Mesenchymal stem cell (in vitro differentiated cells and primary cell): ENCODE measurements at regions not wholly inside any gene's neighbourhood (a gene's known extent, or its start where the extent isn't known, plus 50 kb on each side); places are given as distances from the start of the nearest gene placed in this dataset.

Experiments
- DNase-seq: peaks from one replicate; pipeline ENCODE4 v3.0.0-alpha.2; 2013
- H2AFZ ChIP-seq: one replicate; pipeline ENCODE4 v1.6.1; 2013; ENCODE audit warnings: low read depth, mild to moderate bottlenecking, control low read depth, inconsistent platforms, low read length, moderate library complexity
- H2AK5ac ChIP-seq: 2 replicates; pipeline ENCODE4 v1.6.1; 2013; ENCODE audit warnings: low read length, moderate library complexity, mild to moderate bottlenecking, inconsistent platforms; ENCODE audit not compliant: severe bottlenecking
- H2BK120ac ChIP-seq: one replicate; pipeline ENCODE4 v1.6.1; 2013; ENCODE audit warnings: low read depth, mild to moderate bottlenecking, inconsistent platforms, low read length, moderate library complexity
- H2BK12ac ChIP-seq, 2 experiments: one replicate each; pipeline ENCODE4 v1.6.1; 2013; ENCODE audit warnings: inconsistent platforms in 2 of 2, low read length in 2 of 2, mild to moderate bottlenecking in 2 of 2, moderate library complexity in 2 of 2, control low read depth in 1 of 2
- H2BK15ac ChIP-seq: one replicate; pipeline ENCODE4 v1.6.1; 2013; ENCODE audit warnings: mild to moderate bottlenecking, low read depth, inconsistent platforms; ENCODE audit not compliant: poor library complexity, severe bottlenecking
- H2BK5ac ChIP-seq: 2 replicates; pipeline ENCODE4 v1.6.1; 2013; ENCODE audit warnings: low read depth, mild to moderate bottlenecking, low read length, control low read depth, inconsistent platforms; ENCODE audit not compliant: poor library complexity, severe bottlenecking
- H3K14ac ChIP-seq, 2 experiments: one replicate each; pipeline ENCODE4 v1.6.1; 2013; ENCODE audit warnings: inconsistent platforms in 2 of 2, low read length in 2 of 2, control low read depth in 1 of 2, mild to moderate bottlenecking in 1 of 2, moderate library complexity in 1 of 2
- H3K18ac ChIP-seq, 2 experiments: one replicate each; pipeline ENCODE4 v1.6.1; 2013; ENCODE audit warnings: inconsistent platforms in 2 of 2, low read length in 2 of 2, control low read depth in 1 of 2, low read depth in 1 of 2, mild to moderate bottlenecking in 1 of 2
- H3K23ac ChIP-seq, 2 experiments: one replicate each; pipeline ENCODE4 v1.6.1; 2013; ENCODE audit warnings: inconsistent platforms in 2 of 2, low read length in 2 of 2, mild to moderate bottlenecking in 2 of 2, moderate library complexity in 2 of 2, control low read depth in 1 of 2
- H3K27ac ChIP-seq: 2 replicates; pipeline ENCODE4 v1.5.1; 2013; ENCODE audit warnings: mild to moderate bottlenecking, moderate library complexity, low read length, control low read depth, inconsistent platforms; ENCODE audit not compliant: poor library complexity, severe bottlenecking
- H3K27me3 ChIP-seq, 2 experiments: 2 replicates each; pipeline versions ENCODE4 v1.6.1 to v1.7.0; 2013; ENCODE audit warnings: low read length in 2 of 2, mild to moderate bottlenecking in 2 of 2, moderate library complexity in 2 of 2, control low read depth in 1 of 2, inconsistent platforms in 1 of 2; ENCODE audit not compliant: control insufficient read depth in 1 of 2, insufficient read depth in 1 of 2
- H3K36me3 ChIP-seq, 2 experiments: 2 replicates each; pipeline versions ENCODE4 v1.6.1 to v1.7.0; 2013; ENCODE audit warnings: low read length in 2 of 2, control low read depth in 1 of 2, inconsistent platforms in 1 of 2, low read depth in 1 of 2, mild to moderate bottlenecking in 1 of 2; ENCODE audit not compliant: insufficient read depth in 2 of 2, control insufficient read depth in 1 of 2
- H3K4ac ChIP-seq, 2 experiments: one replicate each; pipeline ENCODE4 v1.6.1; 2013; ENCODE audit warnings: inconsistent platforms in 2 of 2, low read length in 2 of 2, mild to moderate bottlenecking in 2 of 2, moderate library complexity in 2 of 2, control low read depth in 1 of 2, low read depth in 1 of 2
- H3K4me1 ChIP-seq: 2 replicates; pipeline ENCODE4 v1.6.1; 2013; ENCODE audit warnings: low read depth, low read length, control low read depth; ENCODE audit not compliant: control insufficient read depth, insufficient read depth
- H3K4me2 ChIP-seq: 2 replicates; pipeline ENCODE4 v1.6.1; 2013; ENCODE audit warnings: low read length, mild to moderate bottlenecking, inconsistent platforms; ENCODE audit not compliant: poor library complexity, severe bottlenecking
- H3K4me3 ChIP-seq, 2 experiments: 2 replicates each; pipeline versions ENCODE4 v1.5.1 to v1.7.0; 2013; ENCODE audit warnings: low read length in 2 of 2, mild to moderate bottlenecking in 2 of 2, control low read depth in 1 of 2, low read depth in 1 of 2; ENCODE audit not compliant: insufficient read depth in 1 of 2
- H3K79me1 ChIP-seq: replicated peaks from 2 replicates; pipeline ENCODE4 v1.6.1; 2013; ENCODE audit warnings: mild to moderate bottlenecking, control low read depth, low read length, inconsistent platforms; ENCODE audit not compliant: poor library complexity, severe bottlenecking
- H3K9ac ChIP-seq: 2 replicates; pipeline ENCODE4 v1.7.0; 2013; ENCODE audit warnings: mild to moderate bottlenecking, low read length, moderate library complexity
- H3K9me3 ChIP-seq: 2 replicates; pipeline ENCODE4 v1.7.0; 2013; ENCODE audit warnings: mild to moderate bottlenecking, low read length; ENCODE audit not compliant: control insufficient read depth
- H4K8ac ChIP-seq: one replicate; pipeline ENCODE4 v1.6.1; 2013; ENCODE audit warnings: inconsistent platforms, mild to moderate bottlenecking, low read length, moderate library complexity
- H4K91ac ChIP-seq: one replicate; pipeline ENCODE4 v1.6.1; 2013; ENCODE audit warnings: mild to moderate bottlenecking, low read length, inconsistent platforms
- WGBS: methylation state at CpG from one replicate; pipeline ENCODE4 v1.1.7; 2013; ENCODE audit warnings: mixed read lengths; 5-methylcytosine and 5-hydroxymethylcytosine counted together

GRCh38 chr7:33771422-33771821 lies 133.9 kb upstream of the BMPER start:
- no peak overlapping the region for H3K9ac ChIP-seq
- WGBS, result 100% methylated on average over 1 of the region's 3 CpGs
- H2BK120ac ChIP-seq, result no peak overlapping the region
- H3K4me1 ChIP-seq, result no peaks in the 10 kb centered on the region
- no peak overlapping the region for H3K4me2 ChIP-seq
- no peak overlapping the region for H3K4ac ChIP-seq
- no peaks in the 10 kb centered on the region for H3K36me3 ChIP-seq
- no peak overlapping the region for H4K91ac ChIP-seq
- no peak overlapping the region for H3K23ac ChIP-seq
- no peaks in the 10 kb centered on the region for H3K79me1 ChIP-seq
- no peak overlapping the region for H3K27ac ChIP-seq
- H2BK5ac ChIP-seq, result no peak overlapping the region
- H2BK12ac ChIP-seq, result no peak overlapping the region
- H3K27me3 ChIP-seq, result no peaks in the 10 kb centered on the region
- no peak overlapping the region for H3K14ac ChIP-seq
- H2AFZ ChIP-seq, result no peak overlapping the region
- no peak overlapping the region for H3K18ac ChIP-seq
- no peak overlapping the region for H4K8ac ChIP-seq
- no peak overlapping the region for H2AK5ac ChIP-seq
- H2BK15ac ChIP-seq, result no peak overlapping the region
- DNase-seq, result no peak
- no peaks in the 10 kb centered on the region for H3K9me3 ChIP-seq
- no peak overlapping the region for H3K4me3 ChIP-seq

GRCh38 chr7:33773053-33773452 lies 132.3 kb upstream of the BMPER start:
- Histone ChIP-seq H3K9me3 (no peaks in the 10 kb centered on the region), H3K4me3 (no peak overlapping the region), H3K18ac (no peak overlapping the region), H2BK12ac (no peak overlapping the region), H3K14ac (no peak overlapping the region), H2AK5ac (no peak overlapping the region), H3K4me2 (no peak overlapping the region), H2AFZ (no peak overlapping the region), H3K9ac (peak overlapping the region; percentile 54), H3K79me1 (no peaks in the 10 kb centered on the region), H2BK120ac (no peak overlapping the region), H4K91ac (no peak overlapping the region), H3K4ac (no peak overlapping the region), H2BK15ac (no peak overlapping the region), H3K27ac (no peak overlapping the region), H4K8ac (no peak overlapping the region), H3K27me3 (no peaks in the 10 kb centered on the region), H3K4me1 (no peaks in the 10 kb centered on the region), H2BK5ac (no peak overlapping the region), H3K36me3 (no peaks in the 10 kb centered on the region), H3K23ac (no peak overlapping the region)
- DNase-seq, result peak; percentile 29

GRCh38 chr7:33774762-33775523 lies 130.4 kb upstream of the BMPER start:
- Histone ChIP-seq H3K27me3 (no peaks in the 10 kb centered on the region), H4K91ac (no peak overlapping the region), H3K79me1 (no peaks in the 10 kb centered on the region), H2BK12ac (no peak overlapping the region), H3K14ac (no peak overlapping the region), H3K9ac (peak overlapping the region; percentile 45), H3K4me1 (no peaks in the 10 kb centered on the region), H3K18ac (no peak overlapping the region), H3K27ac (no peak overlapping the region), H4K8ac (no peak overlapping the region), H2BK15ac (no peak overlapping the region), H3K4me2 (no peak overlapping the region), H2AFZ (no peak overlapping the region), H2BK120ac (no peak overlapping the region), H3K4me3 (no peak overlapping the region), H3K4ac (no peak overlapping the region), H3K9me3 (no peaks in the 10 kb centered on the region), H3K23ac (no peak overlapping the region), H2BK5ac (no peak overlapping the region), H3K36me3 (no peaks in the 10 kb centered on the region), H2AK5ac (no peak overlapping the region)
- 53% methylated on average over 3 of the region's 6 CpGs for WGBS
- DNase-seq, result peak; percentile 59

- Histone ChIP-seq H2AK5ac (no peak overlapping the region), H2BK15ac (no peak overlapping the region), H3K9ac (no peak overlapping the region), H3K4ac (no peak overlapping the region), H3K27me3 (no peaks in the 10 kb centered on the region), H3K4me1 (no peaks in the 10 kb centered on the region), H3K36me3 (no peaks in the 10 kb centered on the region), H2AFZ (no peak overlapping the region), H3K9me3 (no peaks in the 10 kb centered on the region), H3K27ac (no peak overlapping the region), H3K79me1 (no peaks in the 10 kb centered on the region), H4K8ac (no peak overlapping the region), H2BK12ac (no peak overlapping the region), H3K18ac (no peak overlapping the region), H2BK5ac (no peak overlapping the region), H2BK120ac (no peak overlapping the region), H3K4me3 (no peak overlapping the region), H3K4me2 (no peak overlapping the region), H3K14ac (no peak overlapping the region), H4K91ac (no peak overlapping the region), H3K23ac (no peak overlapping the region)
- WGBS, result 96% methylated on average over 4 of the region's 4 CpGs
- DNase-seq, result no peak
These were observed 129.5 kb upstream of the BMPER start for GRCh38 chr7:33775790-33776189.
